Stomach (tissue), 4 donors: ENCODE measurements at regions not wholly inside any gene's neighbourhood (a gene's known extent, or its start where the extent isn't known, plus 50 kb on each side); places are given as distances from the start of the nearest gene placed in this dataset.
"Not testable (repeated sequence)": the region's sequence is repeated elsewhere in the genome, so short reads cannot be mapped to it uniquely, and the experiment has no call there.

Experiments used
- EP300 ChIP-seq: sonication (generic); formaldehyde crosslinking; IDR thresholded peaks from one replicate; pipeline ENCODE4 v1.6.1; 2017; ENCODE audit warnings: antibody characterized with exemption
- POLR2A ChIP-seq, 4 donors: fragments of 450-650 bp; IDR thresholded peaks; one replicate each; pipeline ENCODE4 v1.6.1; 2016; ENCODE audit warnings: antibody characterized with exemption in 4 of 4, control low read depth in 2 of 4, mild to moderate bottlenecking in 1 of 4, moderate library complexity in 1 of 4
- POLR2AphosphoS5 ChIP-seq, 3 donors: sonication (generic); formaldehyde crosslinking; IDR thresholded peaks; one replicate each; pipeline ENCODE4 v1.6.1; 2016; ENCODE audit warnings: antibody characterized with exemption in 3 of 3
- TF ChIP-seq, protein P1 (sequence below), 7 experiments: fragments of 450-650 bp in 4 of 7; fragments of 200-600 bp in 3 of 7; sonication (generic) in 3 of 7; IDR thresholded peaks; one replicate each; pipeline ENCODE4 v1.5.1; 2016 to 2019; ENCODE audit warnings: antibody characterized with exemption in 7 of 7, control low read depth in 2 of 7, mild to moderate bottlenecking in 1 of 7

DNA sequence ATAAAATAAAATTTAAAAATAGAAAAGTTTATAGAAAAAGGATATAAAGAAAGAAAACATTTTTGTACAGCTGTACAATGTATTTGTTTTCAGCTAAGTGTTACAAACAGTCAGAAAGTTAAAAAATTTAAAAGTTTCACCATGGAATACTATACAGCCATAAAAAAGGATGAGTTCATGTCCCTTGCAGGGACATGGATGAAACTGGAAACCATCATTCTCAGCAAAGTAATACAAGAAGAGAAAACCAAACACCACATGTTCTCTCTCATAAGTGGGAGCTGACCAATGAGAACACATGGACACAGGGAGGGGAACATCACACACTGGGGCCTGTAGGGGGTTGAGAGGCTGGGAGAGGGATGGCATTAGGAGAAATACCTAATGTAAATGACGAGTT, 229.9 kb upstream of the MCHR2 start:
- TF ChIP-seq, protein P1, sequence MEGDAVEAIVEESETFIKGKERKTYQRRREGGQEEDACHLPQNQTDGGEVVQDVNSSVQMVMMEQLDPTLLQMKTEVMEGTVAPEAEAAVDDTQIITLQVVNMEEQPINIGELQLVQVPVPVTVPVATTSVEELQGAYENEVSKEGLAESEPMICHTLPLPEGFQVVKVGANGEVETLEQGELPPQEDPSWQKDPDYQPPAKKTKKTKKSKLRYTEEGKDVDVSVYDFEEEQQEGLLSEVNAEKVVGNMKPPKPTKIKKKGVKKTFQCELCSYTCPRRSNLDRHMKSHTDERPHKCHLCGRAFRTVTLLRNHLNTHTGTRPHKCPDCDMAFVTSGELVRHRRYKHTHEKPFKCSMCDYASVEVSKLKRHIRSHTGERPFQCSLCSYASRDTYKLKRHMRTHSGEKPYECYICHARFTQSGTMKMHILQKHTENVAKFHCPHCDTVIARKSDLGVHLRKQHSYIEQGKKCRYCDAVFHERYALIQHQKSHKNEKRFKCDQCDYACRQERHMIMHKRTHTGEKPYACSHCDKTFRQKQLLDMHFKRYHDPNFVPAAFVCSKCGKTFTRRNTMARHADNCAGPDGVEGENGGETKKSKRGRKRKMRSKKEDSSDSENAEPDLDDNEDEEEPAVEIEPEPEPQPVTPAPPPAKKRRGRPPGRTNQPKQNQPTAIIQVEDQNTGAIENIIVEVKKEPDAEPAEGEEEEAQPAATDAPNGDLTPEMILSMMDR (IDR thresholded peaks at IDR 0.05) = not testable (repeated sequence)
- not testable (repeated sequence) for TF ChIP-seq POLR2A (IDR thresholded peaks at IDR 0.05); POLR2AphosphoS5 (IDR thresholded peaks at IDR 0.05); EP300
